ENCODE measurements at regions not wholly inside any gene's neighbourhood (a gene's known extent, or its start where the extent isn't known, plus 50 kb on each side); places are given as distances from the start of the nearest gene placed in this dataset.

- TF ChIP-seq REST (IDR thresholded peaks at IDR 0.05; ENCODE audit: insufficient read depth in 1 of 2, low read depth in 2 of 2, low read length in 1 of 2) (no peak), SIN3A (IDR thresholded peaks at IDR 0.05; ENCODE audit: borderline replicate concordance, insufficient read depth, low read depth, low read length) (no peak), CTCF (IDR thresholded peaks at IDR 0.05) (no peak)
These were observed 95.2 kb upstream of the OR4E1 start for GRCh38 chr14:21768875-21769257.
